Left renal pelvis (tissue), 4 donors: ENCODE measurements at regions not wholly inside any gene's neighbourhood (a gene's known extent, or its start where the extent isn't known, plus 50 kb on each side); places are given as distances from the start of the nearest gene placed in this dataset.
"Not testable (repeated sequence)": the region's sequence is repeated elsewhere in the genome, so short reads cannot be mapped to it uniquely, and the experiment has no call there.

Experiments used
- DNase-seq, 4 donors: peaks; one replicate each; pipeline ENCODE4 v3.0.0-alpha.2; 2013; ENCODE audit warnings: low read depth in 4 of 4, low spot score in 3 of 4

- no peak for DNase-seq
Observed at GRCh38 chr6:140661691-140662090, 1287.2 kb upstream of the CITED2 start.

GRCh38 chr6:140660295-140660694 is 1285.8 kb upstream of the CITED2 start:
- no peak for DNase-seq

- DNase-seq = no peak
Observed at GRCh38 chr6:140653972-140654371, 1279.5 kb upstream of the CITED2 start.

- no peak for DNase-seq
Observed at GRCh38 chr6:140653506-140653905, 1279.1 kb upstream of the CITED2 start.

GRCh38 chr6:140649502-140649901 is 1275.1 kb upstream of the CITED2 start:
- DNase-seq = not testable (repeated sequence)

GRCh38 chr6:140647322-140647721 is 1272.9 kb upstream of the CITED2 start:
- DNase-seq = not testable (repeated sequence)

GRCh38 chr6:140644017-140644416 is 1269.6 kb upstream of the CITED2 start:
- DNase-seq = no peak

- no peak for DNase-seq
Observed at GRCh38 chr6:140641412-140641811, 1267.0 kb upstream of the CITED2 start.

- no peak for DNase-seq
Observed at GRCh38 chr6:140636908-140637402, 1262.5 kb upstream of the CITED2 start.

- DNase-seq = peak in 1 of 4 donors; percentile 6
Observed at GRCh38 chr6:140636271-140636907, 1261.9 kb upstream of the CITED2 start.

GRCh38 chr6:140627002-140627401 is 1252.6 kb upstream of the CITED2 start:
- DNase-seq = no peak

- DNase-seq = no peak
Observed at GRCh38 chr6:140623498-140623897, 1249.0 kb upstream of the CITED2 start.

GRCh38 chr6:140620496-140620895 is 1246.0 kb upstream of the CITED2 start:
- DNase-seq = no peak

- no peak for DNase-seq
Observed at GRCh38 chr6:140609956-140610355, 1235.5 kb upstream of the CITED2 start.

- DNase-seq = no peak
Observed at GRCh38 chr6:140609321-140609720, 1234.9 kb upstream of the CITED2 start.

GRCh38 chr6:140604786-140605185 is 1230.3 kb upstream of the CITED2 start:
- DNase-seq = no peak

- DNase-seq = no peak
Observed at GRCh38 chr6:140602431-140603248, 1228.2 kb upstream of the CITED2 start.

- DNase-seq = no peak
Observed at GRCh38 chr6:140601021-140601808, 1226.8 kb upstream of the CITED2 start.

- no peak for DNase-seq
Observed at GRCh38 chr6:140599916-140600315, 1225.5 kb upstream of the CITED2 start.

- DNase-seq = no peak
Observed at GRCh38 chr6:140597181-140597580, 1222.7 kb upstream of the CITED2 start.

GRCh38 chr6:140594806-140595128 is 1220.3 kb upstream of the CITED2 start:
- no peak for DNase-seq
